SU-DHL-6 (cell line): ENCODE measurements at regions not wholly inside any gene's neighbourhood (a gene's known extent, or its start where the extent isn't known, plus 50 kb on each side); places are given as distances from the start of the nearest gene placed in this dataset.

ENCODE experiments used
- CTCF ChIP-seq: fragments of 200-600 bp; sonication (generic); IDR thresholded peaks from one replicate; pipeline ENCODE4 v1.5.1; 2017; ENCODE audit warnings: antibody characterized with exemption, mild to moderate bottlenecking, low read length, moderate library complexity; ENCODE audit not compliant: insufficient read depth, poor library complexity, severe bottlenecking
- EZH2phosphoT487 ChIP-seq: fragments of 200-600 bp; sonication (generic), shearing (Covaris generic); conservative IDR thresholded peaks from 2 replicates; pipeline ENCODE4 v1.6.1; 2018; ENCODE audit warnings: mild to moderate bottlenecking, antibody characterized with exemption, low read length, moderate library complexity, mixed read lengths

GRCh38 chr6:62623846-62624532, 338.0 kb upstream of the KHDRBS2 start:
- TF ChIP-seq CTCF (no peak), EZH2phosphoT487 (no peak)
